IMR-90 (cell line): ENCODE measurements at regions not wholly inside any gene's neighbourhood (a gene's known extent, or its start where the extent isn't known, plus 50 kb on each side); places are given as distances from the start of the nearest gene placed in this dataset.

Experiments
- ATAC-seq: fragments of 200-7000 bp; cut with Tn5 transposase; 2 replicates; pipeline ENCODE4 v1.9.1; 2020; ENCODE audit warnings: low read depth, mild to moderate bottlenecking, moderate library complexity
- BruUV-seq: library from RNA; stranded (reverse); fragments of 400-500 nt; replicated peaks from 2 replicates; lab custom pipeline; 2021; lab: Mats Ljungman, UMichigan
- CTCF ChIA-PET: fragments of 300-600 bp; formaldehyde crosslinking; extraction: SDS; loops from one replicate; lab custom pipeline; 2021; ENCODE audit warnings: antibody characterized with exemption; lab: Yijun Ruan, JAX
- POLR2A ChIA-PET: fragments of 300-600 bp; sonication (Branson Sonifier 250); formaldehyde crosslinking; loops from one replicate; lab custom pipeline; 2022; ENCODE audit warnings: antibody characterized with exemption; ENCODE audit not compliant: unreplicated experiment; lab: Charles Lee
- DNase-seq: peaks from one replicate; pipeline ENCODE4 v3.0.0; 2013
- H2AFZ ChIP-seq: replicated peaks from 2 replicates; pipeline ENCODE3; 2013; ENCODE audit warnings: low read length, mild to moderate bottlenecking; ENCODE audit not compliant: poor library complexity
- H2AK5ac ChIP-seq: 2 replicates; pipeline ENCODE4 v1.6.1; 2013; ENCODE audit warnings: low read depth, low read length, inconsistent platforms
- H2AK9ac ChIP-seq: replicated peaks from 2 replicates; pipeline ENCODE3; 2013; ENCODE audit warnings: mild to moderate bottlenecking, low read depth, low read length, moderate library complexity; ENCODE audit not compliant: poor library complexity
- H2BK120ac ChIP-seq: 2 replicates; pipeline ENCODE4 v1.6.1; 2013; ENCODE audit warnings: low read depth, low read length, inconsistent platforms
- H2BK15ac ChIP-seq: 3 replicates; pipeline ENCODE4 v1.6.1; 2013; ENCODE audit warnings: low read depth, low read length, inconsistent platforms
- H2BK20ac ChIP-seq: 2 replicates; pipeline ENCODE4 v1.6.1; 2013; ENCODE audit warnings: low read depth, mild to moderate bottlenecking, inconsistent platforms, low read length, moderate library complexity
- H2BK5ac ChIP-seq: 2 replicates; pipeline ENCODE4 v1.6.1; 2013; ENCODE audit warnings: mild to moderate bottlenecking, low read depth, low read length, inconsistent platforms; ENCODE audit not compliant: poor library complexity, severe bottlenecking
- H3K14ac ChIP-seq: replicated peaks from 2 replicates; pipeline ENCODE4 v1.6.1; 2013; ENCODE audit warnings: low read depth, low read length, inconsistent platforms
- H3K18ac ChIP-seq: 2 replicates; pipeline ENCODE4 v1.6.1; 2013; ENCODE audit warnings: low read depth, low read length, control low read depth
- H3K23ac ChIP-seq: 2 replicates; pipeline ENCODE4 v1.6.1; 2013; ENCODE audit warnings: low read depth, low read length, inconsistent platforms
- H3K27ac ChIP-seq: 2 replicates; pipeline ENCODE4 v1.5.1; 2013; ENCODE audit warnings: mild to moderate bottlenecking, control low read depth, low read length; ENCODE audit not compliant: insufficient read depth
- H3K27me3 ChIP-seq: 2 replicates; pipeline ENCODE4 v1.6.1; 2013; ENCODE audit warnings: low read length; ENCODE audit not compliant: control insufficient read depth, insufficient read depth
- H3K36me3 ChIP-seq: 2 replicates; pipeline ENCODE4 v1.6.1; 2013; ENCODE audit warnings: low read length, mixed read lengths; ENCODE audit not compliant: control insufficient read depth, insufficient read depth
- H3K4ac ChIP-seq: 2 replicates; pipeline ENCODE4 v1.6.1; 2013; ENCODE audit warnings: low read depth, low read length, inconsistent platforms
- H3K4me1 ChIP-seq: 2 replicates; pipeline ENCODE4 v1.6.1; 2013; ENCODE audit warnings: low read length, mixed read lengths; ENCODE audit not compliant: control insufficient read depth, insufficient read depth
- H3K4me2 ChIP-seq: 2 replicates; pipeline ENCODE4 v1.6.1; 2013; ENCODE audit warnings: low read depth, mild to moderate bottlenecking, control low read depth, low read length, moderate library complexity
- H3K4me3 ChIP-seq: 2 replicates; pipeline ENCODE4 v1.5.1; 2013; ENCODE audit warnings: low read depth, mild to moderate bottlenecking, control low read depth, low read length, moderate library complexity; ENCODE audit not compliant: insufficient read depth
- H3K56ac ChIP-seq: 2 replicates; pipeline ENCODE4 v1.6.1; 2013; ENCODE audit warnings: low read length, inconsistent platforms; ENCODE audit not compliant: insufficient read depth; ENCODE audit errors: extremely low read depth
- H3K79me1 ChIP-seq, 2 experiments: 2 replicates each; pipeline ENCODE4 v1.6.1; 2013; ENCODE audit warnings: low read length in 2 of 2, inconsistent platforms in 1 of 2, low read depth in 1 of 2
- H3K9ac ChIP-seq: 2 replicates; pipeline ENCODE4 v1.6.1; 2013; ENCODE audit warnings: low read depth, low read length, control low read depth
- H3K9me1 ChIP-seq: 2 replicates; pipeline ENCODE4 v1.6.1; 2013; ENCODE audit warnings: low read length, inconsistent platforms; ENCODE audit not compliant: insufficient read depth
- H3K9me3 ChIP-seq: 2 replicates; pipeline ENCODE4 v1.6.1; 2013; ENCODE audit warnings: low read length; ENCODE audit not compliant: control insufficient read depth, insufficient read depth
- H4K20me1 ChIP-seq: 2 replicates; pipeline ENCODE4 v1.6.1; 2013; ENCODE audit warnings: low read length, inconsistent platforms; ENCODE audit not compliant: insufficient read depth
- H4K5ac ChIP-seq: 2 replicates; pipeline ENCODE4 v1.6.1; 2013; ENCODE audit warnings: mild to moderate bottlenecking, low read depth, low read length, control low read depth
- H4K8ac ChIP-seq, 2 experiments: 2 replicates each; pipeline ENCODE4 v1.6.1; 2013; ENCODE audit warnings: low read depth in 2 of 2, low read length in 2 of 2, control low read depth in 1 of 2, inconsistent platforms in 1 of 2
- H4K91ac ChIP-seq: 2 replicates; pipeline ENCODE4 v1.6.1; 2013; ENCODE audit warnings: low read depth, low read length, inconsistent platforms; ENCODE audit not compliant: insufficient read depth
- BHLHE40 ChIP-seq: fragments of 150-350 bp; IDR thresholded peaks from 2 replicates; pipeline ENCODE4 v1.6.1; 2016; ENCODE audit warnings: mild to moderate bottlenecking, low read depth, low read length
- CEBPB ChIP-seq: IDR thresholded peaks from 2 replicates; pipeline ENCODE4 v1.6.1; 2012; ENCODE audit warnings: low read depth, low read length, improper control_type of control experiment
- CHD1 ChIP-seq: IDR thresholded peaks from 2 replicates; pipeline ENCODE4 v1.6.1; 2012; ENCODE audit warnings: low read depth, low read length, improper control_type of control experiment
- CTCF ChIP-seq: conservative IDR thresholded peaks from 2 replicates; pipeline ENCODE4 v1.5.1; 2012; ENCODE audit warnings: mild to moderate bottlenecking, low read depth, low read length, improper control_type of control experiment
- FOS ChIP-seq: fragments of 150-350 bp; IDR thresholded peaks from 2 replicates; pipeline ENCODE4 v1.6.1; 2016; ENCODE audit warnings: low read depth, low read length
- MAFK ChIP-seq: IDR thresholded peaks from 2 replicates; pipeline ENCODE4 v1.6.1; 2012; ENCODE audit warnings: low read depth, low read length, improper control_type of control experiment
- MAZ ChIP-seq: IDR thresholded peaks from 2 replicates; pipeline ENCODE4 v1.6.1; 2012; ENCODE audit warnings: low read depth, mild to moderate bottlenecking, low read length, improper control_type of control experiment, moderate library complexity, borderline replicate concordance
- POLR2A ChIP-seq: IDR thresholded peaks from 2 replicates; pipeline ENCODE4 v1.6.1; 2012; ENCODE audit warnings: mild to moderate bottlenecking, low read depth, low read length
- RAD21 ChIP-seq: IDR thresholded peaks from 2 replicates; pipeline ENCODE4 v1.6.1; 2012; ENCODE audit warnings: low read length, improper control_type of control experiment
- RCOR1 ChIP-seq: IDR thresholded peaks from 2 replicates; pipeline ENCODE4 v1.6.1; 2012; ENCODE audit warnings: mild to moderate bottlenecking, low read length, improper control_type of control experiment; ENCODE audit not compliant: insufficient replicate concordance
- SMC3 ChIP-seq: fragments of 150-350 bp; IDR thresholded peaks from 2 replicates; pipeline ENCODE4 v1.6.1; 2016; ENCODE audit warnings: low read depth, mild to moderate bottlenecking, antibody characterized with exemption, low read length, moderate library complexity
- WGBS, 2 experiments: methylation state at CpG; one replicate each; pipeline versions ENCODE4 v1.1.5 to v1.1.7; 2013; ENCODE audit warnings: missing lambda C conversion rate in 2 of 2; ENCODE audit not compliant: insufficient read length in 1 of 2; ENCODE audit errors: extremely low coverage in 2 of 2; 5-methylcytosine and 5-hydroxymethylcytosine counted together
- dilution Hi-C: fragments of 300-500 bp; cut with HindIII; formaldehyde crosslinking; loops from one replicate; pipeline ENCODE4 v1.14.3; 2018; ENCODE audit warnings: low sequenced_read_pairs; ENCODE audit not compliant: unreplicated experiment
- in situ Hi-C: fragments of 300-500 bp; cut with MboI; formaldehyde crosslinking; loops from 3 replicates; pipeline ENCODE4 v1.14.3; 2019; ENCODE audit warnings: low sequenced_read_pairs, inconsistent platforms, mixed read lengths
- intact Hi-C: fragments of 100-400 bp; cut with micrococcal nuclease; formaldehyde crosslinking; loops from 2 replicates; pipeline ENCODE4 v1.10.0; 2022
- TF ChIP-seq, protein P1 (sequence below): fragments of 150-350 bp; IDR thresholded peaks from 2 replicates; pipeline ENCODE4 v1.6.1; 2016; ENCODE audit warnings: low read depth, mild to moderate bottlenecking, low read length, moderate library complexity, borderline replicate concordance

- BruUV-seq = no TSS peak
- H2BK20ac ChIP-seq = no peak overlapping the region
- no peak overlapping the region for H3K14ac ChIP-seq
- H3K36me3 ChIP-seq = no peaks in the 10 kb centered on the region
- no peak overlapping the region for H2AK5ac ChIP-seq
- H3K4ac ChIP-seq = no peak overlapping the region
- H3K18ac ChIP-seq = no peak overlapping the region
- H3K27ac ChIP-seq = no peak overlapping the region
- peaks cover 10% of the 10 kb centered on the region; the same call in 1 of the 2 replicates for H3K27me3 ChIP-seq
- TF ChIP-seq CTCF = no peak
- TF ChIP-seq FOS = no peak
- TF ChIP-seq POLR2A = no peak
- no peak for TF ChIP-seq MAFK
- TF ChIP-seq MAZ = no peak
- TF ChIP-seq RAD21 = no peak
- TF ChIP-seq RCOR1 = no peak
- no peak for TF ChIP-seq SMC3
- TF ChIP-seq, protein P1, sequence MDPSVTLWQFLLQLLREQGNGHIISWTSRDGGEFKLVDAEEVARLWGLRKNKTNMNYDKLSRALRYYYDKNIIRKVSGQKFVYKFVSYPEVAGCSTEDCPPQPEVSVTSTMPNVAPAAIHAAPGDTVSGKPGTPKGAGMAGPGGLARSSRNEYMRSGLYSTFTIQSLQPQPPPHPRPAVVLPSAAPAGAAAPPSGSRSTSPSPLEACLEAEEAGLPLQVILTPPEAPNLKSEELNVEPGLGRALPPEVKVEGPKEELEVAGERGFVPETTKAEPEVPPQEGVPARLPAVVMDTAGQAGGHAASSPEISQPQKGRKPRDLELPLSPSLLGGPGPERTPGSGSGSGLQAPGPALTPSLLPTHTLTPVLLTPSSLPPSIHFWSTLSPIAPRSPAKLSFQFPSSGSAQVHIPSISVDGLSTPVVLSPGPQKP = no peak
- no peak for TF ChIP-seq CEBPB
- TF ChIP-seq CHD1 = no peak
- no peak for TF ChIP-seq BHLHE40
- no peak overlapping the region for H4K91ac ChIP-seq
- H2BK5ac ChIP-seq = no peak overlapping the region
- POLR2A ChIA-PET = no interaction called here
- WGBS, 2 experiments = 20% methylated on average over 2 of the region's 99 CpGs; no CpG with 5 or more reads in 1 of the 2 experiments
- in situ Hi-C loops (no loop called here), dilution Hi-C loops (no loop called here), intact Hi-C loops (no loop called here)
- H2AFZ ChIP-seq = no peak overlapping the region
- H2BK15ac ChIP-seq = no peak overlapping the region
- H3K56ac ChIP-seq = no peak overlapping the region
- peak overlapping the region; percentile 6; the same call in 1 of the 2 replicates for H3K4me2 ChIP-seq
- DNase-seq = no peak
- no peak overlapping the region for H4K5ac ChIP-seq
- no peak overlapping the region for H2AK9ac ChIP-seq
- no peaks in the 10 kb centered on the region; the same call in 1 of the 2 replicates for H3K9me3 ChIP-seq
- H2BK120ac ChIP-seq = no peak overlapping the region
- H3K9me1 ChIP-seq = no peaks in the 10 kb centered on the region
- H3K4me1 ChIP-seq = no peaks in the 10 kb centered on the region
- H4K8ac ChIP-seq = no peak overlapping the region
- CTCF ChIA-PET = no interaction called here
- peak; percentile 66 for ATAC-seq
- no peaks in the 10 kb centered on the region for H3K79me1 ChIP-seq
- H4K20me1 ChIP-seq = no peaks in the 10 kb centered on the region
- H3K4me3 ChIP-seq = no peak overlapping the region; the same call in 1 of the 2 replicates
- H3K9ac ChIP-seq = no peak overlapping the region
- H3K23ac ChIP-seq = no peak overlapping the region
Measured at GRCh38 chrX:139203651-139204570, 326.6 kb upstream of the F9 start.
